DND-41 (cell line): ENCODE measurements at regions not wholly inside any gene's neighbourhood (a gene's known extent, or its start where the extent isn't known, plus 50 kb on each side); places are given as distances from the start of the nearest gene placed in this dataset.

Source experiments
- CTCF ChIP-seq: IDR thresholded peaks from 2 replicates; pipeline ENCODE4 v1.5.1; 2012; ENCODE audit warnings: borderline replicate concordance, low read length, moderate library complexity, mild to moderate bottlenecking; ENCODE audit not compliant: poor library complexity, severe bottlenecking; ENCODE audit errors: extremely low read depth
- EZH2 ChIP-seq: IDR thresholded peaks from 3 replicates; pipeline ENCODE4 v1.6.1; 2012; ENCODE audit warnings: borderline replicate concordance, low read depth, mild to moderate bottlenecking, moderate library complexity, low read length, inconsistent platforms; ENCODE audit not compliant: severe bottlenecking

- TF ChIP-seq CTCF (no peak), EZH2 (no peak)
Measured at GRCh38 chr16:80100846-80101451, 439.8 kb upstream of the DYNLRB2 start.
